ENCODE measurements at regions not wholly inside any gene's neighbourhood (a gene's known extent, or its start where the extent isn't known, plus 50 kb on each side); places are given as distances from the start of the nearest gene placed in this dataset.
"Not testable (repeated sequence)": the region's sequence is repeated elsewhere in the genome, so short reads cannot be mapped to it uniquely, and the experiment has no call there.

DNA sequence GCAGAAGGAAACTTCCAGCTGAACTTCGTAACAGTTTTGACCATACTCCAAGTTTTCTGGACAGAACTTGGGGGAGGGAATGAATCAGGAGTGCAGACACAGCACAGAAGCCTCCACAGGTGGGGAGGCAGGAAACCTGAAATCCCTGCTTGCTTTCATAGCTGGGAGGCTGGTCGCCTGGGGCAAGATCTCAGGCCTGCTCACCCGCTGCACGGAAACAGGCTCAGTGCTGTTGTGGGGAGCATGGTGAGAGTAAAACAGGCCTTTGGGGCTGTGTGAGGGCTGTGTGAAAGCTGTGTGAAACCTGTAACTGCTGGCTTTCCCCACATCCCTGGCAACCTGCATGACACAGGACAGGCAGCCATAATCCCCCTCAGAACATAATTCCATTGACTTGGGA, 85.2 kb upstream of the UFL1 start (continued):
- TF ChIP-seq, protein P1, sequence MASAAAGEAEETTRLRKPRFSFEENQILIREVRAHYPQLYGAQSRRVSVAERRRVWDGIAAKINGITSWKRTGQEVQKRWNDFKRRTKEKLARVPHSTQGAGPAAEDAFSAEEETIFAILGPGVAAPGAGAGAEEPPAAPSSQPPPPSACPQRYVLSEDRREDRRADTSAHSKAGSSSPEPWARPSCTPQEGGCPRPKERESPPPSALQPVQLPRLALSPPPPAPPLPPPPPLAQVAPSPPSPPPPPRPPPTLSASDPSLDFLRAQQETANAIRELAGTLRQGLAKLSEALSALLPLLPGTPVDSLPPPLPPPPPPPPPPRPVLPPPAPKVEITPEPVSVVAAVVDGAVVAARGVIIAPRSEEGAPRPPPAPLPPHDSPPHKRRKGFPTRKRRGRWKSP (CRISPR knock-in tag; IDR thresholded peaks at IDR 0.05) = no peak
- no peak for TF ChIP-seq TARDBP (CRISPR knock-in tag; IDR thresholded peaks at IDR 0.05)
- TF ChIP-seq HOXA7 (CRISPR knock-in tag; IDR thresholded peaks at IDR 0.05) = no peak

DNA sequence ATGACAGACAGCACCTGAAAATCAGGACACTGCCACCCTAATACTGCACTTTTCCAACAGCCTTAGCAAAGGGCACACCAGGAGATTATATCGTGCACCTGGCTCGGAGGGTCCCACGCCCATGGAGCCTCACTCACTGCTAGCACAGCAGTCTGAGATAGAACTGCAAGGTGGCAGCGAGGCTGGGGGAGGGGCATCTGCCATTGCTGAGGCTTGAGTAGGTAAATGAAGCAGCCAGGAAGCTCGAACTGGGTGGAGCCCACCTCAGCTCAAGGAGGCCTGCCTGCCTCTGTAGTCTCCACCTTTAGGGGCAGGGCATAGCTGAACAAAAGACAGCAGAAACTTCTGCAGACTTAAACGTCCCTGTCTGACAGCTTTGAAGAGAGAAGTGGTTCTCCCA, 84.4 kb upstream of the UFL1 start:
- DNase-seq (ENCODE audit: low spot score); intact Hi-C loops (cut with micrococcal nuclease; ENCODE audit: unreplicated experiment); H4K20me1 ChIP-seq (ENCODE audit: insufficient read depth, low read length); H3K4me3 ChIP-seq (replicated peaks in 1 of 3; ENCODE audit: insufficient read depth in 1 of 3, low read depth in 2 of 3, low read length in 3 of 3); H3K27me3 ChIP-seq (ENCODE audit: control insufficient read depth in 1 of 2, insufficient read depth in 2 of 2, low read length in 2 of 2); H3K9me3 ChIP-seq (ENCODE audit: low read length); H3K36me3 ChIP-seq (replicated peaks in 1 of 2; ENCODE audit: control insufficient read depth in 1 of 2, insufficient read depth in 2 of 2, low read length in 2 of 2); H2AFZ ChIP-seq (ENCODE audit: low read length); POLR2A ChIA-PET; H3K79me2 ChIP-seq (ENCODE audit: insufficient read depth, low read length); ATAC-seq; H3K4me2 ChIP-seq (ENCODE audit: low read depth, low read length); H3K27ac ChIP-seq (ENCODE audit: extremely low read length, insufficient read depth, low read length); CTCF ChIA-PET (ENCODE audit: low intra/inter-chr PET ratio, low total read pairs); H3K4me1 ChIP-seq (ENCODE audit: insufficient read depth, low read length); in situ Hi-C loops (cut with HindIII; ENCODE audit: extremely low pct_ligation_motif_present, low pct_unique_long_range_greater_than_20kb); H3K9ac ChIP-seq (ENCODE audit: insufficient read depth, low read depth, low read length); FAIRE-seq; BruUV-seq (replicated peaks): not testable (repeated sequence)
- 0% methylated on average over 1 of the region's 6 CpGs for WGBS (ENCODE audit: low lambda C conversion rate)

DNA sequence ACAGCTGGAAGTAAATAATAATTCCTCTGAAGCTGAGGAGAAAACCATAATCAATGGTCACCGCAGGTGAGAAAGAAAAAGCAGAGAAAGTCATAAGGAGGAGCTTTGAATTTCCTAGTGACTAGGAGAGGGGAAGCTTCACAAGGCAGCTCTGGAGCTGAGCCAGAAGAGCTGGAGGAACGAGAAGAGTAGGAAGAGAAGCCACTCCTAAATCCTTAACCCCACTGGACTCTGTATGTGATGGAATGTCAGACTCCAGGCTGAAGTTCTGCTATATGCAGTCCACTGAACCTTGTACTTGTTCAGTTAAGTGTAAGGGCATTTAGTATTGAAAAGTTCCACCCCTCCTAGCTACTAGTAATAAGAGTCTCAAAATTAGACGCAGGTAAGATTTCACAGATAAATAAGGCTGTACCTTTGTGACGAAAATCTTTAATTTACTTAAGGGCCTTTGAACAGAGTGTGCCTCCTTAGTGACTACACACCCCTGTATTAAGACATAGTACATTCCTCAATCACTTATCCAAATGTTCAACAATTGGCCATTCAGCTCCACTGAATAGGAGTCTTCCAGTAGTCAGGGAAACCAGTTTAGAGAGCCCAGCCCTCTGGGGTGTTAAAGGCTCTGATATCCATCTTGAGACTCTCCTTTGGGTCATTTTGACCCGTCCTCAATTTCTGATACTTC, 71.4 kb upstream of the UFL1 start:
- CTCF ChIA-PET (ENCODE audit: low intra/inter-chr PET ratio, low total read pairs) = no interaction called here
- FAIRE-seq (no peak), DNase-seq (ENCODE audit: low spot score) (no peak), ATAC-seq (no peak)
- 17% methylated on average over 5 of the region's 5 CpGs for WGBS (ENCODE audit: low lambda C conversion rate)
- POLR2A ChIA-PET = no interaction called here
- H3K4me2 ChIP-seq (ENCODE audit: low read depth, low read length) = no peak overlapping the region
- in situ Hi-C loops (cut with HindIII; ENCODE audit: extremely low pct_ligation_motif_present, low pct_unique_long_range_greater_than_20kb) = no loop called here
- H3K4me1 ChIP-seq (ENCODE audit: insufficient read depth, low read length) = no peaks in the 10 kb centered on the region
- H3K9me3 ChIP-seq (ENCODE audit: low read length) = 0 out of 2 replicates have a peak, but pooled peaks cover under 1% of the 10 kb centered on the region
- no peak overlapping the region for H3K4me3 ChIP-seq (replicated peaks in 1 of 3; ENCODE audit: insufficient read depth in 1 of 3, low read depth in 2 of 3, low read length in 3 of 3)
- no peak overlapping the region for H2AFZ ChIP-seq (ENCODE audit: low read length)
- no TSS peak for BruUV-seq (replicated peaks)
- intact Hi-C loops (cut with micrococcal nuclease; ENCODE audit: unreplicated experiment) = no loop called here
- no peaks in the 10 kb centered on the region for H3K79me2 ChIP-seq (ENCODE audit: insufficient read depth, low read length)
- no peak overlapping the region for H3K9ac ChIP-seq (ENCODE audit: insufficient read depth, low read depth, low read length)
- H3K27me3 ChIP-seq (ENCODE audit: control insufficient read depth in 1 of 2, insufficient read depth in 2 of 2, low read length in 2 of 2) = no peaks in the 10 kb centered on the region
- H4K20me1 ChIP-seq (ENCODE audit: insufficient read depth, low read length) = no peaks in the 10 kb centered on the region
- H3K36me3 ChIP-seq (replicated peaks in 1 of 2; ENCODE audit: control insufficient read depth in 1 of 2, insufficient read depth in 2 of 2, low read length in 2 of 2) = no peaks in the 10 kb centered on the region
- H3K27ac ChIP-seq (ENCODE audit: extremely low read length, insufficient read depth, low read length) = no peak overlapping the region
- no peak for TF ChIP-seq DNMT1 (CRISPR knock-in tag; IDR thresholded peaks at IDR 0.05)
- TF ChIP-seq, protein P2, sequence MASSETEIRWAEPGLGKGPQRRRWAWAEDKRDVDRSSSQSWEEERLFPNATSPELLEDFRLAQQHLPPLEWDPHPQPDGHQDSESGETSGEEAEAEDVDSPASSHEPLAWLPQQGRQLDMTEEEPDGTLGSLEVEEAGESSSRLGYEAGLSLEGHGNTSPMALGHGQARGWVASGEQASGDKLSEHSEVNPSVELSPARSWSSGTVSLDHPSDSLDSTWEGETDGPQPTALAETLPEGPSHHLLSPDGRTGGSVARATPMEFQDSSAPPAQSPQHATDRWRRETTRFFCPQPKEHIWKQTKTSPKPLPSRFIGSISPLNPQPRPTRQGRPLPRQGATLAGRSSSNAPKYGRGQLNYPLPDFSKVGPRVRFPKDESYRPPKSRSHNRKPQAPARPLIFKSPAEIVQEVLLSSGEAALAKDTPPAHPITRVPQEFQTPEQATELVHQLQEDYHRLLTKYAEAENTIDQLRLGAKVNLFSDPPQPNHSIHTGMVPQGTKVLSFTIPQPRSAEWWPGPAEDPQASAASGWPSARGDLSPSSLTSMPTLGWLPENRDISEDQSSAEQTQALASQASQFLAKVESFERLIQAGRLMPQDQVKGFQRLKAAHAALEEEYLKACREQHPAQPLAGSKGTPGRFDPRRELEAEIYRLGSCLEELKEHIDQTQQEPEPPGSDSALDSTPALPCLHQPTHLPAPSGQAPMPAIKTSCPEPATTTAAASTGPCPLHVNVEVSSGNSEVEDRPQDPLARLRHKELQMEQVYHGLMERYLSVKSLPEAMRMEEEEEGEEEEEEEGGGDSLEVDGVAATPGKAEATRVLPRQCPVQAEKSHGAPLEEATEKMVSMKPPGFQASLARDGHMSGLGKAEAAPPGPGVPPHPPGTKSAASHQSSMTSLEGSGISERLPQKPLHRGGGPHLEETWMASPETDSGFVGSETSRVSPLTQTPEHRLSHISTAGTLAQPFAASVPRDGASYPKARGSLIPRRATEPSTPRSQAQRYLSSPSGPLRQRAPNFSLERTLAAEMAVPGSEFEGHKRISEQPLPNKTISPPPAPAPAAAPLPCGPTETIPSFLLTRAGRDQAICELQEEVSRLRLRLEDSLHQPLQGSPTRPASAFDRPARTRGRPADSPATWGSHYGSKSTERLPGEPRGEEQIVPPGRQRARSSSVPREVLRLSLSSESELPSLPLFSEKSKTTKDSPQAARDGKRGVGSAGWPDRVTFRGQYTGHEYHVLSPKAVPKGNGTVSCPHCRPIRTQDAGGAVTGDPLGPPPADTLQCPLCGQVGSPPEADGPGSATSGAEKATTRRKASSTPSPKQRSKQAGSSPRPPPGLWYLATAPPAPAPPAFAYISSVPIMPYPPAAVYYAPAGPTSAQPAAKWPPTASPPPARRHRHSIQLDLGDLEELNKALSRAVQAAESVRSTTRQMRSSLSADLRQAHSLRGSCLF (CRISPR knock-in tag; IDR thresholded peaks at IDR 0.05; ENCODE audit: borderline replicate concordance) = no peak
- TF ChIP-seq ZNF619 (CRISPR knock-in tag; IDR thresholded peaks at IDR 0.05) = no peak
- TF ChIP-seq, protein P3, sequence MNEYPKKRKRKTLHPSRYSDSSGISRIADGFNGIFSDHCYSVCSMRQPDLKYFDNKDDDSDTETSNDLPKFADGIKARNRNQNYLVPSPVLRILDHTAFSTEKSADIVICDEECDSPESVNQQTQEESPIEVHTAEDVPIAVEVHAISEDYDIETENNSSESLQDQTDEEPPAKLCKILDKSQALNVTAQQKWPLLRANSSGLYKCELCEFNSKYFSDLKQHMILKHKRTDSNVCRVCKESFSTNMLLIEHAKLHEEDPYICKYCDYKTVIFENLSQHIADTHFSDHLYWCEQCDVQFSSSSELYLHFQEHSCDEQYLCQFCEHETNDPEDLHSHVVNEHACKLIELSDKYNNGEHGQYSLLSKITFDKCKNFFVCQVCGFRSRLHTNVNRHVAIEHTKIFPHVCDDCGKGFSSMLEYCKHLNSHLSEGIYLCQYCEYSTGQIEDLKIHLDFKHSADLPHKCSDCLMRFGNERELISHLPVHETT (CRISPR knock-in tag; conservative IDR thresholded peaks at IDR 0.05) = no peak
- no peak for TF ChIP-seq RFX1 (IDR thresholded peaks at IDR 0.05)
